AG04450 (cell line): ENCODE measurements at regions not wholly inside any gene's neighbourhood (a gene's known extent, or its start where the extent isn't known, plus 50 kb on each side); places are given as distances from the start of the nearest gene placed in this dataset.

Experiments used
- CTCF ChIA-PET: fragments of 300-600, 350-600 bp; formaldehyde crosslinking; extraction: SDS; loops from one replicate; lab custom pipeline; 2022; ENCODE audit warnings: antibody characterized with exemption, inconsistent platforms; lab: Charles Lee
- POLR2A ChIA-PET: fragments of 350-600 bp; formaldehyde crosslinking; extraction: SDS; loops from one replicate; lab custom pipeline; 2021; ENCODE audit warnings: antibody characterized with exemption, inconsistent platforms; lab: Yijun Ruan, JAX
- DNase-seq: peaks from one replicate; pipeline ENCODE4 v3.0.0-alpha.2; 2011; ENCODE audit warnings: low read depth, low spot score
- H3K27ac ChIP-seq: one replicate; pipeline ENCODE4 v1.5.1; 2012; ENCODE audit warnings: low read depth, low read length, control low read depth
- H3K27me3 ChIP-seq: one replicate; pipeline ENCODE4 v1.6.0; 2012; ENCODE audit warnings: low read length; ENCODE audit not compliant: control insufficient read depth, insufficient read depth
- H3K4me3 ChIP-seq: 2 replicates; pipeline ENCODE4 v1.5.1; 2011; ENCODE audit warnings: mild to moderate bottlenecking, low read depth, low read length, control low read depth
- H3K9me3 ChIP-seq: 2 replicates; pipeline ENCODE4 v1.5.1; 2012; ENCODE audit warnings: low read length; ENCODE audit not compliant: control insufficient read depth, insufficient read depth
- CTCF ChIP-seq: IDR thresholded peaks from 2 replicates; pipeline ENCODE4 v1.5.1; 2011; ENCODE audit warnings: low read depth, low read length, control low read depth, inconsistent platforms

DNA sequence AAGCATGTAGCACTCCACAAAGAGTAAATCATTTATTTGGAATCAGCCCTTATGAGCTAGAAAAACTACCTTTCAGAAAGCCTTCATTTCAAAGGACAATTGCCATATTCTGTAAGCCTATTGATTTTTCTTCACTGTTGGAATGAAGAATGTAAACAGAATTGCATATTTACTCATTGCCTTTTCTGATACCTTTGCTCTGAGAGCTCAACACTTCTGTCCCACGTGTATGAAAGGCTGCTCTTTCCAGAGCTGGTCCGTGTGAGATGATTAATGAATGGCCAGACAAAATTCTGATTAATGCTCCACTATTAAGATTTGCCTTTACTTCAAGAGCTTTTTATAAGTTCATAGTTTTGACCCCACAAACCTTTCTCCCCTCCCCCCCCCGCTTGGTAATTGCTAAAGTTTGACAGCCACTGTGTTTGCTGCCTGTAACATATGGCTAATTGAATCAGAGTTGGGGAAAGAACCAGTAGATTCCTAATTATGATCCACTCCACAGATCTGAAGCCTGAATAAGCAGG lies 63.0 kb upstream of the PLEKHA5 start:
- ChIA-PET CTCF (no interaction called here), POLR2A (no interaction called here)
- no peak for DNase-seq
- Histone ChIP-seq H3K27me3 (no peaks in the 10 kb centered on the region), H3K4me3 (no peak overlapping the region), H3K9me3 (no peaks in the 10 kb centered on the region), H3K27ac (no peak overlapping the region)
- no peak for TF ChIP-seq CTCF

GRCh38 chr12:19068137-19068536 lies 61.4 kb upstream of the PLEKHA5 start:
- no peaks in the 10 kb centered on the region for H3K27me3 ChIP-seq
- no peak for TF ChIP-seq CTCF
- DNase-seq = no peak
- H3K27ac ChIP-seq = no peak overlapping the region
- POLR2A ChIA-PET = no interaction called here
- H3K4me3 ChIP-seq = no peak overlapping the region
- CTCF ChIA-PET = no interaction called here
- no peaks in the 10 kb centered on the region for H3K9me3 ChIP-seq

GRCh38 chr12:19070341-19070740 lies 59.2 kb upstream of the PLEKHA5 start:
- Histone ChIP-seq H3K27ac (no peak overlapping the region), H3K27me3 (no peaks in the 10 kb centered on the region), H3K9me3 (no peaks in the 10 kb centered on the region), H3K4me3 (no peak overlapping the region)
- TF ChIP-seq CTCF = no peak
- POLR2A ChIA-PET = no interaction called here
- no peak for DNase-seq
- CTCF ChIA-PET = no interaction called here

DNA sequence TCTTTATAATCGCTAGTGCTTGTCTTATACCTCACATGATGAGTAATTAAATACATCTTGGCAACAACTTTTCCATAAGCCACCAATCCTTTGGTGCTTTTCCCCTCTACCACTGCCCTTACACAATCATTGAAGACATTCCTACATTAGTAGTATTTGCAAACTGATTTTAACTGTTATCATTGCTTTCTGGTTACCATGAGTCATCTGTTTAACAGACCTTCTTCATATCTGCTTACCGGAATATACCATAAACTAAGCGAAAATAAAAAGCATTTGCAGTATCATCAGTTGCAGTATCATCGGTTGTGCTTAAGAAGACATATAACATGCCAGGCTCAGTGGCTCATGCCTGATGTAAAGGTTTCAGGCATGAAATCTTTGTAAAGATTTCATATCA lies 54.8 kb upstream of the PLEKHA5 start:
- Histone ChIP-seq H3K27ac (no peak overlapping the region), H3K27me3 (no peaks in the 10 kb centered on the region), H3K4me3 (no peak overlapping the region), H3K9me3 (no peaks in the 10 kb centered on the region)
- TF ChIP-seq CTCF = no peak
- ChIA-PET CTCF (interaction anchor here (1.2 kb wide), 1 partner anchor 112 kb away, joined by 3 read pairs; no protein-coding TSS in a partner anchor), POLR2A (no interaction called here)
- DNase-seq = peak; percentile 27

GRCh38 chr12:19075711-19076340 lies 53.7 kb upstream of the PLEKHA5 start:
- ChIA-PET POLR2A (no interaction called here), CTCF (no interaction called here)
- no peak for DNase-seq
- Histone ChIP-seq H3K27me3 (no peaks in the 10 kb centered on the region), H3K9me3 (no peaks in the 10 kb centered on the region), H3K27ac (no peak overlapping the region), H3K4me3 (no peak overlapping the region)
- TF ChIP-seq CTCF = no peak
